ENCODE measurements at regions not wholly inside any gene's neighbourhood (a gene's known extent, or its start where the extent isn't known, plus 50 kb on each side); places are given as distances from the start of the nearest gene placed in this dataset.
"Not testable (repeated sequence)": the region's sequence is repeated elsewhere in the genome, so short reads cannot be mapped to it uniquely, and the experiment has no call there.

- no peak for DNase-seq (ENCODE audit: low spot score)
Measured at GRCh38 chr14:43056106-43056505, 1449.4 kb downstream of the LRFN5 start.

- no peak for DNase-seq (ENCODE audit: low spot score)
Measured at GRCh38 chr14:43052897-43053296, 1446.2 kb downstream of the LRFN5 start.

- DNase-seq (ENCODE audit: low spot score): no peak
Measured at GRCh38 chr14:43043850-43044249, 1437.2 kb downstream of the LRFN5 start.

GRCh38 chr14:43042408-43042807 lies 1435.7 kb downstream of the LRFN5 start:
- DNase-seq (ENCODE audit: low spot score): no peak

GRCh38 chr14:43041976-43042375 lies 1435.3 kb downstream of the LRFN5 start:
- no peak for DNase-seq (ENCODE audit: low spot score)

- DNase-seq (ENCODE audit: low spot score): no peak
Measured at GRCh38 chr14:43041207-43041606, 1434.5 kb downstream of the LRFN5 start.

- DNase-seq (ENCODE audit: low spot score): no peak
Measured at GRCh38 chr14:43039881-43040280, 1433.2 kb downstream of the LRFN5 start.

- no peak for DNase-seq (ENCODE audit: low spot score)
Measured at GRCh38 chr14:43031598-43031997, 1424.9 kb downstream of the LRFN5 start.

GRCh38 chr14:43022094-43022800 lies 1415.6 kb downstream of the LRFN5 start:
- DNase-seq (ENCODE audit: low spot score): no peak

GRCh38 chr14:43019826-43020225 lies 1413.2 kb downstream of the LRFN5 start:
- no peak for DNase-seq (ENCODE audit: low spot score)

GRCh38 chr14:43014338-43014737 lies 1407.7 kb downstream of the LRFN5 start:
- DNase-seq (ENCODE audit: low spot score): no peak

GRCh38 chr14:43012817-43013216 lies 1406.1 kb downstream of the LRFN5 start:
- DNase-seq (ENCODE audit: low spot score): no peak

- no peak for DNase-seq (ENCODE audit: low spot score)
Measured at GRCh38 chr14:43005807-43006206, 1399.1 kb downstream of the LRFN5 start.

- no peak for DNase-seq (ENCODE audit: low spot score)
Measured at GRCh38 chr14:43003845-43004244, 1397.2 kb downstream of the LRFN5 start.

GRCh38 chr14:43001731-43002130 lies 1395.1 kb downstream of the LRFN5 start:
- no peak for DNase-seq (ENCODE audit: low spot score)

GRCh38 chr14:42994051-42994736 lies 1387.5 kb downstream of the LRFN5 start:
- no peak for DNase-seq (ENCODE audit: low spot score)

GRCh38 chr14:42992930-42993329 lies 1386.3 kb downstream of the LRFN5 start:
- DNase-seq (ENCODE audit: low spot score): no peak

- no peak for DNase-seq (ENCODE audit: low spot score)
Measured at GRCh38 chr14:42980419-42980818, 1373.7 kb downstream of the LRFN5 start.

GRCh38 chr14:42973171-42973570 lies 1366.5 kb downstream of the LRFN5 start:
- DNase-seq (ENCODE audit: low spot score): not testable (repeated sequence)

GRCh38 chr14:42965512-42965911 lies 1358.8 kb downstream of the LRFN5 start:
- no peak for DNase-seq (ENCODE audit: low spot score)

- DNase-seq (ENCODE audit: low spot score): no peak
Measured at GRCh38 chr14:42961509-42961908, 1354.8 kb downstream of the LRFN5 start.

GRCh38 chr14:42950363-42950762 lies 1343.7 kb downstream of the LRFN5 start:
- DNase-seq (ENCODE audit: low spot score): no peak

- no peak for DNase-seq (ENCODE audit: low spot score)
Measured at GRCh38 chr14:42947991-42948390, 1341.3 kb downstream of the LRFN5 start.

GRCh38 chr14:42944284-42944683 lies 1337.6 kb downstream of the LRFN5 start:
- no peak for DNase-seq (ENCODE audit: low spot score)
